ENCODE measurements at regions not wholly inside any gene's neighbourhood (a gene's known extent, or its start where the extent isn't known, plus 50 kb on each side); places are given as distances from the start of the nearest gene placed in this dataset.
"Not testable (repeated sequence)": the region's sequence is repeated elsewhere in the genome, so short reads cannot be mapped to it uniquely, and the experiment has no call there.

DNA sequence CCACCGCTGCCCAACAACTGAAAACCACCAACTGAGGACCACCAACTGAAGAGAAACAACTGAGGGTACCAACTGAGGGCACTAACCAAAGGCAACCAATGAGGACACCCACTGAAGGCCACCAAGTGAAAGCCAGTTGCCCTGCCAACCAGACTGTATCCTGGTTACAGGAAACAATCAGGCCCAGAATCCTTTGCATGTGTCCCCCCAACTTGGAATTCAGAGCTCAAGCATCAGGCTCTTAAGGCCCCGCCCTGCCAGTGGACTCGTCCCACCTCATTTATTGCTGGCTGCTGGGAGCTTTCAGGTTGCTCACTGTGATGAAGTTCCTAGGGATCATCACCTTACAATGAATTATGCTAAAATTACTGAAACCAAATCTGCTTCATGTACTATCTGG is 76.6 kb upstream of the ABI1 start:
- in situ Hi-C loops (cut with HindIII; ENCODE audit: low pct_unique_long_range_greater_than_20kb, low sequenced_read_pairs) (no loop called here), intact Hi-C loops (cut with micrococcal nuclease; ENCODE audit: unreplicated experiment) (no loop called here)
- TF ChIP-seq, protein P1, sequence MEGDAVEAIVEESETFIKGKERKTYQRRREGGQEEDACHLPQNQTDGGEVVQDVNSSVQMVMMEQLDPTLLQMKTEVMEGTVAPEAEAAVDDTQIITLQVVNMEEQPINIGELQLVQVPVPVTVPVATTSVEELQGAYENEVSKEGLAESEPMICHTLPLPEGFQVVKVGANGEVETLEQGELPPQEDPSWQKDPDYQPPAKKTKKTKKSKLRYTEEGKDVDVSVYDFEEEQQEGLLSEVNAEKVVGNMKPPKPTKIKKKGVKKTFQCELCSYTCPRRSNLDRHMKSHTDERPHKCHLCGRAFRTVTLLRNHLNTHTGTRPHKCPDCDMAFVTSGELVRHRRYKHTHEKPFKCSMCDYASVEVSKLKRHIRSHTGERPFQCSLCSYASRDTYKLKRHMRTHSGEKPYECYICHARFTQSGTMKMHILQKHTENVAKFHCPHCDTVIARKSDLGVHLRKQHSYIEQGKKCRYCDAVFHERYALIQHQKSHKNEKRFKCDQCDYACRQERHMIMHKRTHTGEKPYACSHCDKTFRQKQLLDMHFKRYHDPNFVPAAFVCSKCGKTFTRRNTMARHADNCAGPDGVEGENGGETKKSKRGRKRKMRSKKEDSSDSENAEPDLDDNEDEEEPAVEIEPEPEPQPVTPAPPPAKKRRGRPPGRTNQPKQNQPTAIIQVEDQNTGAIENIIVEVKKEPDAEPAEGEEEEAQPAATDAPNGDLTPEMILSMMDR (IDR thresholded peaks at IDR 0.05), result no peak
- TF ChIP-seq SIN3A (IDR thresholded peaks at IDR 0.05; ENCODE audit: borderline replicate concordance, insufficient read depth, low read depth, low read length) (no peak), POLR2AphosphoS5 (IDR thresholded peaks at IDR 0.05; ENCODE audit: low read depth, low read length) (no peak), TCF7L2 (IDR thresholded peaks at IDR 0.05; ENCODE audit: low read depth, low read length) (no peak)
- TF ChIP-seq, protein P2, sequence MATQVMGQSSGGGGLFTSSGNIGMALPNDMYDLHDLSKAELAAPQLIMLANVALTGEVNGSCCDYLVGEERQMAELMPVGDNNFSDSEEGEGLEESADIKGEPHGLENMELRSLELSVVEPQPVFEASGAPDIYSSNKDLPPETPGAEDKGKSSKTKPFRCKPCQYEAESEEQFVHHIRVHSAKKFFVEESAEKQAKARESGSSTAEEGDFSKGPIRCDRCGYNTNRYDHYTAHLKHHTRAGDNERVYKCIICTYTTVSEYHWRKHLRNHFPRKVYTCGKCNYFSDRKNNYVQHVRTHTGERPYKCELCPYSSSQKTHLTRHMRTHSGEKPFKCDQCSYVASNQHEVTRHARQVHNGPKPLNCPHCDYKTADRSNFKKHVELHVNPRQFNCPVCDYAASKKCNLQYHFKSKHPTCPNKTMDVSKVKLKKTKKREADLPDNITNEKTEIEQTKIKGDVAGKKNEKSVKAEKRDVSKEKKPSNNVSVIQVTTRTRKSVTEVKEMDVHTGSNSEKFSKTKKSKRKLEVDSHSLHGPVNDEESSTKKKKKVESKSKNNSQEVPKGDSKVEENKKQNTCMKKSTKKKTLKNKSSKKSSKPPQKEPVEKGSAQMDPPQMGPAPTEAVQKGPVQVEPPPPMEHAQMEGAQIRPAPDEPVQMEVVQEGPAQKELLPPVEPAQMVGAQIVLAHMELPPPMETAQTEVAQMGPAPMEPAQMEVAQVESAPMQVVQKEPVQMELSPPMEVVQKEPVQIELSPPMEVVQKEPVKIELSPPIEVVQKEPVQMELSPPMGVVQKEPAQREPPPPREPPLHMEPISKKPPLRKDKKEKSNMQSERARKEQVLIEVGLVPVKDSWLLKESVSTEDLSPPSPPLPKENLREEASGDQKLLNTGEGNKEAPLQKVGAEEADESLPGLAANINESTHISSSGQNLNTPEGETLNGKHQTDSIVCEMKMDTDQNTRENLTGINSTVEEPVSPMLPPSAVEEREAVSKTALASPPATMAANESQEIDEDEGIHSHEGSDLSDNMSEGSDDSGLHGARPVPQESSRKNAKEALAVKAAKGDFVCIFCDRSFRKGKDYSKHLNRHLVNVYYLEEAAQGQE (IDR thresholded peaks at IDR 0.05; ENCODE audit: insufficient read depth in 1 of 2, low read depth in 2 of 2, low read length in 1 of 2), result no peak
- ATAC-seq (no peak), DNase-seq (ENCODE audit: low read depth, low spot score) (no peak)
- H3K27ac ChIP-seq (ENCODE audit: low read length), result no peak overlapping the region
- H3K9me3 ChIP-seq (ENCODE audit: control insufficient read depth, insufficient read depth, low read depth, low read length), result no peaks in the 10 kb centered on the region
- no peak overlapping the region for H3K4me3 ChIP-seq (ENCODE audit: low read depth in 2 of 2, low read length in 2 of 2)
- no peaks in the 10 kb centered on the region for H3K27me3 ChIP-seq (ENCODE audit: control insufficient read depth, insufficient read depth, low read length)
- no peaks in the 10 kb centered on the region for H3K4me1 ChIP-seq (ENCODE audit: control insufficient read depth, insufficient read depth, low read length)
- ChIA-PET CTCF (no interaction called here), POLR2A (no interaction called here)
- no peaks in the 10 kb centered on the region for H3K36me3 ChIP-seq (ENCODE audit: control insufficient read depth, insufficient read depth, low read length)
- no TSS peak for BruUV-seq (replicated peaks)

DNA sequence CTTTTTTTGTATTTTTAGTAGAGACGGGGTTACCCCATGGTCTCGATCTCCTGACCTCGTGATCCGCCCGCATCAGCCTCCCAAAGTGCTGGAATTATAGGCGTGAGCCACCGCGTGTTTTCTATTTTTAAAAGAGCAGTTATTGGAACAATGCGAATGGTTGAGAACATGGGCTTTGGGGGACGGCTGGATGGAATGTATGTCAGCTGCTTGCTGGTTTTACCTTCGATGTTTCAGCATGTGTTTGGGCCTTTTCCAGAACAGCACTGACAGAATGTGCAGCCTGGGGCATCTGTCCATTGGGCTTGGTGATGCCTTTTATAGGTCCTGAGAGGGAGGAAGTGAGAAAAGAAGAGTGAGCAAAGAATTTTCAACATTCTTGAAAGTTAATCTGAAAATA is 73.4 kb upstream of the ABI1 start:
- H3K4me3 ChIP-seq (ENCODE audit: low read depth in 2 of 2, low read length in 2 of 2); BruUV-seq (replicated peaks); H3K27ac ChIP-seq (ENCODE audit: low read length); H3K36me3 ChIP-seq (ENCODE audit: control insufficient read depth, insufficient read depth, low read length); H3K9me3 ChIP-seq (ENCODE audit: control insufficient read depth, insufficient read depth, low read depth, low read length); CTCF ChIA-PET; DNase-seq (ENCODE audit: low read depth, low spot score); in situ Hi-C loops (cut with HindIII; ENCODE audit: low pct_unique_long_range_greater_than_20kb, low sequenced_read_pairs); POLR2A ChIA-PET; H3K27me3 ChIP-seq (ENCODE audit: control insufficient read depth, insufficient read depth, low read length); ATAC-seq; H3K4me1 ChIP-seq (ENCODE audit: control insufficient read depth, insufficient read depth, low read length); intact Hi-C loops (cut with micrococcal nuclease; ENCODE audit: unreplicated experiment): not testable (repeated sequence)

DNA sequence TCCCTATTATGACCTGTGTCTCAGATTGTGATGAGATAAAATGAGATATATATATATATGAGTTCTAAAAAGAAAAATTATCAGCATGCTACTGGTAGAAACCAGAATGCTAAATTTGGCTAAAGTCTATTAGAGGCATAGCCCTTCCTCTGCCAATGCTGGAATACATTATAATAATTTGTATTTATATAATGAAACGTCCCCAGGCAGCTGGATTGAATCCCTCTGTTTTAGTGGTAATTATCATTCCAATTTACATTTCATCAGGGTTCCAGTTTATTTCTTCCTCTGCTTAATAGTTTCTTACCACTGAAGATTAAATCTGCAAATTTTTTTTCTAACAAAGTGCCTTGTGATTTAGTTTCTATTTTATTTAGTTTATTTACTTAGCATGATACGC is 71.8 kb upstream of the ABI1 start:
- Histone ChIP-seq H3K27ac (ENCODE audit: low read length) (no peak overlapping the region), H3K4me1 (ENCODE audit: control insufficient read depth, insufficient read depth, low read length) (no peaks in the 10 kb centered on the region), H3K4me3 (ENCODE audit: low read depth in 2 of 2, low read length in 2 of 2) (no peak overlapping the region), H3K9me3 (ENCODE audit: control insufficient read depth, insufficient read depth, low read depth, low read length) (no peaks in the 10 kb centered on the region), H3K27me3 (ENCODE audit: control insufficient read depth, insufficient read depth, low read length) (no peaks in the 10 kb centered on the region), H3K36me3 (ENCODE audit: control insufficient read depth, insufficient read depth, low read length) (no peaks in the 10 kb centered on the region)
- ChIA-PET POLR2A (no interaction called here), CTCF (no interaction called here)
- in situ Hi-C loops (cut with HindIII; ENCODE audit: low pct_unique_long_range_greater_than_20kb, low sequenced_read_pairs) (no loop called here), intact Hi-C loops (cut with micrococcal nuclease; ENCODE audit: unreplicated experiment) (no loop called here)
- no TSS peak for BruUV-seq (replicated peaks)
- DNase-seq (ENCODE audit: low read depth, low spot score), result no peak
- TF ChIP-seq, protein P2 (IDR thresholded peaks at IDR 0.05; ENCODE audit: insufficient read depth in 1 of 2, low read depth in 2 of 2, low read length in 1 of 2), result no peak
- no peak for ATAC-seq
